Fibroblast of the aortic adventitia (primary cell): ENCODE measurements at regions not wholly inside any gene's neighbourhood (a gene's known extent, or its start where the extent isn't known, plus 50 kb on each side); places are given as distances from the start of the nearest gene placed in this dataset.

ENCODE experiments used
- DNase-seq: peaks from one replicate; pipeline ENCODE4 v3.0.0-alpha.2; 2010; ENCODE audit warnings: low read depth
- H3K4me3 ChIP-seq: 2 replicates; pipeline ENCODE4 v1.5.1; 2011; ENCODE audit warnings: low read depth, mild to moderate bottlenecking, control low read depth, low read length, moderate library complexity
- TF ChIP-seq, protein P1 (sequence below): IDR thresholded peaks from 2 replicates; pipeline ENCODE4 v1.5.1; 2011; ENCODE audit warnings: mild to moderate bottlenecking, low read length, control low read depth, inconsistent platforms; ENCODE audit not compliant: insufficient read depth

DNA sequence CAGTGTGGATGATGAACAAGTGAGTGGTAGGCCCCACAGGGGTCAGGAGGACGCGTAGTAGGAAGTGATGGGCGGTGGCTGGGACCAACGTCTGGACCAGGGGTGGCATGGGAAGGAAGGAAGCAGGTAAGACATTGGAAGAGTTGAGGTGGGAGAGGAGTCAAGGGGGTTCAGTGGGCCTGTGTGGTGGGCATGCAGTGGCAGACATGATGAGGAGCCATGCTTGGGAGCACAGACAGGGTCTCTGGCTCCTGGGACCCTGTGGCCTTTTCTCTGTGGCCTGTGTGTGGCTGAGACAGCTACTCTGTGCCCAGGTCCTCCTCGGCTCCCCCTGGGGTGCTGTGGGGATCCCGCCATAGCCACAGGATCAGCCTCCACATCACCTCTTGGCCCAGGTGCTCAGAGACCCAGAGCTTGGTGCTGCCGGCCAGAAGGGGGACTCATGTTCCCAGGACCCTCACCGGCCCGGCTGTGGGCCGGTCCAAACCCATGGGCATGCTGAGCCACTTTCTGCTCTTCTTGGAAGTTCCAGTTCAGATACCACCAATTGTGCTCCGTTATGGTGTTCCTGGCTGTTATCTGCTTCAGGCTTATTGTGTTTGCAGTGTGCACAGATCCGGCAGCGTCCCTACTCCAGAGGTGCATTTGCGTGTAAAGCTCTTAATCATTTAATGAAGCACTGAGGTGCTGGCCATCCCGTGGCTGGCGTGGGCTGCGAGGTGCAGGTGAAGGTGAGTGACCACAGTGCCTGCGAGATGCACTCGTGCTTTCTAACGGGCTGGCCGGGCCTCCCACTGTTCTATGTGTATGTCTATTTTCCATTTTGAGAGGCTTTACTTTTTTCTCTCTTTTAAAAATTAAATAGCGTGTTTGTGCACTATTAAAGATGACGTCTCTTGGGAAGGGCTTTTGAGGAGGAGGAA is 147.9 kb downstream of the TEX29 start:
- no peak for DNase-seq
- no peak overlapping the region for H3K4me3 ChIP-seq
- TF ChIP-seq, protein P1, sequence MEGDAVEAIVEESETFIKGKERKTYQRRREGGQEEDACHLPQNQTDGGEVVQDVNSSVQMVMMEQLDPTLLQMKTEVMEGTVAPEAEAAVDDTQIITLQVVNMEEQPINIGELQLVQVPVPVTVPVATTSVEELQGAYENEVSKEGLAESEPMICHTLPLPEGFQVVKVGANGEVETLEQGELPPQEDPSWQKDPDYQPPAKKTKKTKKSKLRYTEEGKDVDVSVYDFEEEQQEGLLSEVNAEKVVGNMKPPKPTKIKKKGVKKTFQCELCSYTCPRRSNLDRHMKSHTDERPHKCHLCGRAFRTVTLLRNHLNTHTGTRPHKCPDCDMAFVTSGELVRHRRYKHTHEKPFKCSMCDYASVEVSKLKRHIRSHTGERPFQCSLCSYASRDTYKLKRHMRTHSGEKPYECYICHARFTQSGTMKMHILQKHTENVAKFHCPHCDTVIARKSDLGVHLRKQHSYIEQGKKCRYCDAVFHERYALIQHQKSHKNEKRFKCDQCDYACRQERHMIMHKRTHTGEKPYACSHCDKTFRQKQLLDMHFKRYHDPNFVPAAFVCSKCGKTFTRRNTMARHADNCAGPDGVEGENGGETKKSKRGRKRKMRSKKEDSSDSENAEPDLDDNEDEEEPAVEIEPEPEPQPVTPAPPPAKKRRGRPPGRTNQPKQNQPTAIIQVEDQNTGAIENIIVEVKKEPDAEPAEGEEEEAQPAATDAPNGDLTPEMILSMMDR: no peak

DNA sequence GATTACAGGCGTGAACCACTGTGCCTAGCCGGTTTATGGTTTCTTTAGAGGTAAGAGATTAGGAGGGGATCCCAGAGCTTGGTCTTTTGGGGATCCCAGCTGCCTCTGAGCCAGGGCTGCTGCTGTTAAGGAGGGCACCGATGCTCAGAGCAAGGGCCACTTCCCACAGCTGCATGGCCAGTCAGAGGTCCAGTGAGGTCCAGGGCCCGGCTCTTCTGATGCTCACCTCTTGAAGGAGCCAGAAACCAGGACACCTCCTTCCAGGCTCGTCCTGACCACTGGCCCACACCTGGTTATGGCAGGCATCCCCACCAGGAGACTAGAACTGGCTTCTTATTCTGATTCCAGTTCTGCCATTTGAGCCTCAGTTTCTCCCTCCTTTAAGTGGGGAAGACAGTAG is 149.0 kb downstream of the TEX29 start:
- TF ChIP-seq, protein P1: no peak
- DNase-seq: no peak

DNA sequence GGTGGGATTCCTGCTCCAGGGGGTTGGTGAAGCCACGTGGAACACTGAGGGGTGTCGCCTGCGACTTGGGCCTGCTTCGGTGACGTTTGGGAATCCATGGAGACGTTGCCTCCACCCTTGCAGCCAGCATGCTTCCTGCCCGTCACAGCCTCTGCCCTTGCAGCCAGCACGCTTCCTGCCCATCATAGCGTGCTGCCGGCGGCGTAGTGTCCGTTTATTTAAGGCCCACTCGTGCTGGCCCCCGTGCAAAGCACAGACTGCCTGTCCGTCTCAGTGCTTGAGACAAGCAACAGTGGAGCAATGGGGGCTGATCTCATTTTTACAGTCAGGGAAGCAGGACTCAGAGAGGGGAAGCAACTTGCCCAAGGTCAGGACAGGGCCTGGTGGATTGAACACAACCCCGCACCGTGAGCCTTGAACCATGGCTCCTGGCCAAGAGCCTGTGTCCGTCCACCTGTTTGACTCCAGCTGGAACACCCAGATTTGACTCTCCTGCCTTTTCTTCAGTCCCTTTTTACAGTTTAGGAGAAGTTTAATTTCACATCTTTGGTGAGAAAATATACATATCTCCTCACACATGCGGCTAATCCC is 149.6 kb downstream of the TEX29 start:
- H3K4me3 ChIP-seq: no peak overlapping the region
- DNase-seq: no peak
- TF ChIP-seq, protein P1: no peak

More for the DNA sequence above, 149.0 kb downstream of the TEX29 start:
- H3K4me3 ChIP-seq: no peak overlapping the region

DNA sequence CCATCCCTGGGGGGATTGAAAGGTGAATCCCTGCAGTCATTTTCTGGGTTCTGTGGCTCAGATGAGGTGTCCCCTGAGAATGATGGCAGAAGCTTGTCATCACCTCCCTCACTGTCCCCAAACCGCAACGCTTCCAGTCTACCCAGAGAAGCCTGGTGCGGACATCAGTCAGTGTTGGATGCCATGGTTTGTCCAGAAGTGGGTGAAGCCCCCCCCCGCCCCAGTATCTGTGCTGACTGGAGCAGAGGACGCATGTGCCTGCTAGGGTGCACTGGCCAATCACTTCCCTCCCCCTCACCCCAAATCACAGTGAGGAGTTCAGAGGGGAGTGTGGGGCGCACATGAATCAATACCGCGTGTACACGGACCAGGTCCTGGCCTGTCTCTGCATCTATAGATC is 150.5 kb downstream of the TEX29 start:
- H3K4me3 ChIP-seq: no peak overlapping the region
- DNase-seq: no peak
- TF ChIP-seq, protein P1: no peak

DNA sequence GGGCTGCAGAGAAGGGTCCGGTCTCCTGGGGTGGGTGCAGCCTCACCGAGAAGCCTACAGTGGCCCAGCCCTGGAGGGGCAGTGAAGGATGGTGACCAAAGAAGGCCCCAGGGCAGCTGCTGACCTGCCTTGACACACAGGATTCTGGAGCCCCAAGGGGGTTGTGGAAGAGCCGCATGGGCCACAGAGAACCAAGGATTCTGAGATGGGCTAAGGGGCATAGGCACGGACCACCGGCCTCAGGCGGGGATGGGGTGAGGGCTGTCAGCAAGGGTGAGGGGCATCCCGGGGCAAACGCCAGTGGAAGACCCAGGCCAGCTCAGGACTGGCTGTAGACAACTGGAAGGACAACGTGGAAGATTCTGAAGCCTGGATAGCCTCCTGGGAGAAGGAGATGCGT is 151.6 kb downstream of the TEX29 start:
- H3K4me3 ChIP-seq: no peak overlapping the region
- no peak for DNase-seq
- TF ChIP-seq, protein P1: no peak

DNA sequence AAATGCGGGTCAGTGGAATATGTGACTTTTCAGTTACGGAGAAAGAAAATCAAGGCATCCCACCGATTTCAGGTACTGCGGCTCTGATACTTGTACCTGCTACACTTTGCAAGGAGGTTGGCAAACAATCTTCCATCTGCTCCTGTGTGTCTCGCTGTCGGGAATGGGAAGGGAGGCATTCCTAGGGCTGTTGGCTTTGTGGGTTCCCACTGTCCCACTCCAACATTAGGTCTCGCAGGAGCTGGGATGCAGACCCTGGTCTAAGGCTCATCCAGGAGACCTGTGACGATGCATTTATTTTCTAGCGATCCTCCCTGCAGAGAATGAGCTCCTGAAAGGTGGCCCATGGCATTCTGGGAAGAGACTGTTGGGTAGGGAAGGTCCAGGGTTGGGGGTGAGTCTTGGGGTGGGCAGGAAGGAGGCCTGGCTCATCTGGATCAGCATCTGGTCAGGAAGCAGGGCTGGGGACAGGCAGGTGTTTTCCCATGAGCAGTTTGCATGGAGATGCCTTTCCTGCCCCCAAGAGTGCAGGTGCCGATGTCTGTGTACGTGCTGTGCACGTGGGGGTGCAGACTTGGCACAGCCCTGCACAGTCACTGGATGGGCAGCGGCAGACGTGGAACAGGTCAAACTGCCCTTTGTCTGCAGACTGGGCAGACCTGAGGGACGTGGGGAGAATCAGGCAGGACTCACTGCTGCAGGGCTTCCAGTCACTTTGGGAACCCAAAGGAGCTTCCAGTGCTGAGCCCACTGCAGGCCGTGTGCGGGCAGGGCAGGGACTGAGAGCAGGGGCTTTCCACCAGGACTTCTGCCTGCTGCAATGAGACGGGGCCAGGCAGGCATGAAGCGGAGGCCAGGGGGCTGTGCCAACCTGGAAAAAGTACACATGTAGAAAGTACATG is 152.4 kb downstream of the TEX29 start:
- TF ChIP-seq, protein P1: no peak
- no peak for DNase-seq
- no peak overlapping the region for H3K4me3 ChIP-seq
